ENCODE measurements at regions not wholly inside any gene's neighbourhood (a gene's known extent, or its start where the extent isn't known, plus 50 kb on each side); places are given as distances from the start of the nearest gene placed in this dataset.

GRCh38 chr5:30100148-30100713, 1093.3 kb upstream of the CDH6 start:
- H3K27ac ChIP-seq (ENCODE audit: insufficient read depth, low read length) = no peak overlapping the region
- H3K4me3 ChIP-seq (replicated peaks in 1 of 4; ENCODE audit: control extremely low read depth in 1 of 4, insufficient read depth in 1 of 4, low read depth in 3 of 4, low read length in 4 of 4) = no peak overlapping the region
- peaks cover 4% of the 10 kb centered on the region for H3K4me1 ChIP-seq (ENCODE audit: control insufficient read depth, extremely low read depth, insufficient read depth, low read length)
- no peaks in the 10 kb centered on the region for H3K79me2 ChIP-seq (ENCODE audit: control insufficient read depth, insufficient read depth, low read length)
- no peaks in the 10 kb centered on the region for H3K36me3 ChIP-seq (ENCODE audit: control insufficient read depth, insufficient read depth, low read length)
- H4K20me1 ChIP-seq (ENCODE audit: control insufficient read depth, extremely low read depth, insufficient read depth, low read length) = no peaks in the 10 kb centered on the region
- no peak overlapping the region for H3K9ac ChIP-seq (ENCODE audit: insufficient read depth, low read length)
- H3K9me3 ChIP-seq (ENCODE audit: control insufficient read depth, insufficient read depth, low read depth, low read length) = no peaks in the 10 kb centered on the region
- no peak overlapping the region for H2AFZ ChIP-seq (ENCODE audit: low read length)
- H3K27me3 ChIP-seq (ENCODE audit: control insufficient read depth, insufficient read depth, low read length) = no peaks in the 10 kb centered on the region
- TF ChIP-seq CTCF (conservative IDR thresholded peaks at IDR 0.05 in 1 of 2, IDR thresholded peaks at IDR 0.05 in 1 of 2; ENCODE audit: low read depth in 1 of 2, low read length in 2 of 2) (no peak), EZH2 (IDR thresholded peaks at IDR 0.05; ENCODE audit: low read length, missing control alignments) (no peak)
- peak in 1 of 2 donors; percentile 17 for DNase-seq (ENCODE audit: low read depth in 2 of 2)
- no peak overlapping the region for H3K4me2 ChIP-seq (ENCODE audit: extremely low read depth, insufficient read depth, low read length)

DNA sequence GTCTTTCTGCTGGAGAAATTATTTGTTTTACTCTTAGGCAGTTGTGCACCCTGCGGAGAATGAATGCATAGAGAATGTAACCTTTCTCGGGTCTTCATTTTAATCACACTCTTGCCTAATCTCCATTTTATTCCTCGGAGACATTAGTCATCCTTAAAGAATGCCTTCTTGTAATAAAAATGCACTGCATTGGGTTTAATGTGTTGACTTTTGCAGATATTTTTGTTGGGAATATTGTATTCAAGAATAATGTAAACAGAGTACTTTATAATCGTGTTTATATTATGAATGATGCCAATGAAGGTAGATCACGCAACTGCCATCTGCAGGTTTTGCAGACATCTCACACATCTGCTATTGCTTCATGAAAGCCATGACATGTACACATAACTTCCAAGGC, 1093.9 kb upstream of the CDH6 start:
- TF ChIP-seq CTCF (conservative IDR thresholded peaks at IDR 0.05 in 1 of 2, IDR thresholded peaks at IDR 0.05 in 1 of 2; ENCODE audit: low read depth in 1 of 2, low read length in 2 of 2) = no peak
- no peak for TF ChIP-seq EZH2 (IDR thresholded peaks at IDR 0.05; ENCODE audit: low read length, missing control alignments)
- Histone ChIP-seq H2AFZ (ENCODE audit: low read length) (no peak overlapping the region), H3K9ac (ENCODE audit: insufficient read depth, low read length) (no peak overlapping the region), H3K4me3 (replicated peaks in 1 of 4; ENCODE audit: control extremely low read depth in 1 of 4, insufficient read depth in 1 of 4, low read depth in 3 of 4, low read length in 4 of 4) (no peak overlapping the region), H3K4me2 (ENCODE audit: extremely low read depth, insufficient read depth, low read length) (no peak overlapping the region), H3K27ac (ENCODE audit: insufficient read depth, low read length) (no peak overlapping the region), H3K36me3 (ENCODE audit: control insufficient read depth, insufficient read depth, low read length) (no peaks in the 10 kb centered on the region), H3K4me1 (ENCODE audit: control insufficient read depth, extremely low read depth, insufficient read depth, low read length) (peaks cover 4% of the 10 kb centered on the region), H4K20me1 (ENCODE audit: control insufficient read depth, extremely low read depth, insufficient read depth, low read length) (no peaks in the 10 kb centered on the region), H3K9me3 (ENCODE audit: control insufficient read depth, insufficient read depth, low read depth, low read length) (no peaks in the 10 kb centered on the region), H3K79me2 (ENCODE audit: control insufficient read depth, insufficient read depth, low read length) (no peaks in the 10 kb centered on the region), H3K27me3 (ENCODE audit: control insufficient read depth, insufficient read depth, low read length) (no peaks in the 10 kb centered on the region)
- peak; percentile 25 to 54 for DNase-seq (ENCODE audit: low read depth in 2 of 2)

GRCh38 chr5:30098940-30099339, 1094.5 kb upstream of the CDH6 start:
- Histone ChIP-seq H3K27me3 (ENCODE audit: control insufficient read depth, insufficient read depth, low read length) (no peaks in the 10 kb centered on the region), H3K79me2 (ENCODE audit: control insufficient read depth, insufficient read depth, low read length) (no peaks in the 10 kb centered on the region), H3K36me3 (ENCODE audit: control insufficient read depth, insufficient read depth, low read length) (no peaks in the 10 kb centered on the region), H3K4me1 (ENCODE audit: control insufficient read depth, extremely low read depth, insufficient read depth, low read length) (peaks cover 4% of the 10 kb centered on the region), H3K27ac (ENCODE audit: insufficient read depth, low read length) (no peak overlapping the region), H3K4me2 (ENCODE audit: extremely low read depth, insufficient read depth, low read length) (no peak overlapping the region), H4K20me1 (ENCODE audit: control insufficient read depth, extremely low read depth, insufficient read depth, low read length) (no peaks in the 10 kb centered on the region), H2AFZ (ENCODE audit: low read length) (no peak overlapping the region), H3K4me3 (replicated peaks in 1 of 4; ENCODE audit: control extremely low read depth in 1 of 4, insufficient read depth in 1 of 4, low read depth in 3 of 4, low read length in 4 of 4) (no peak overlapping the region), H3K9me3 (ENCODE audit: control insufficient read depth, insufficient read depth, low read depth, low read length) (no peaks in the 10 kb centered on the region), H3K9ac (ENCODE audit: insufficient read depth, low read length) (no peak overlapping the region)
- no peak for DNase-seq (ENCODE audit: low read depth in 2 of 2)
- TF ChIP-seq CTCF (conservative IDR thresholded peaks at IDR 0.05 in 1 of 2, IDR thresholded peaks at IDR 0.05 in 1 of 2; ENCODE audit: low read depth in 1 of 2, low read length in 2 of 2) = no peak
- no peak for TF ChIP-seq EZH2 (IDR thresholded peaks at IDR 0.05; ENCODE audit: low read length, missing control alignments)

Data from fibroblast of lung (primary cell).